RWPE2 (cell line): ENCODE measurements at regions not wholly inside any gene's neighbourhood (a gene's known extent, or its start where the extent isn't known, plus 50 kb on each side); places are given as distances from the start of the nearest gene placed in this dataset.

Experiments used
- ATAC-seq: fragments of 200-7000 bp; cut with Tn5 transposase; 3 replicates; pipeline ENCODE4 v1.9.1; 2021; ENCODE audit warnings: low read depth
- DNase-seq: peaks from one replicate; pipeline ENCODE4 v3.0.0-alpha.2; 2020; ENCODE audit warnings: low spot score
- H3K27ac ChIP-seq: fragments of 450-650 bp; 2 replicates; pipeline ENCODE4 v1.5.1; 2017; ENCODE audit warnings: mild to moderate bottlenecking; ENCODE audit not compliant: poor library complexity, severe bottlenecking
- H3K27me3 ChIP-seq: fragments of 250-450 bp; sonication (Bioruptor Pico); 2 replicates; pipeline ENCODE4 v1.5.1; 2021; ENCODE audit warnings: mild to moderate bottlenecking, moderate library complexity; ENCODE audit not compliant: insufficient read depth, poor library complexity, severe bottlenecking
- H3K36me3 ChIP-seq: fragments of 250-450 bp; sonication (Bioruptor Pico); 2 replicates; pipeline ENCODE4 v1.5.1; 2020; ENCODE audit warnings: low read depth, mild to moderate bottlenecking, moderate library complexity
- H3K4me1 ChIP-seq: fragments of 250-450 bp; sonication (Bioruptor Pico); 2 replicates; pipeline ENCODE4 v1.5.1; 2021; ENCODE audit warnings: mild to moderate bottlenecking, moderate library complexity; ENCODE audit not compliant: insufficient read depth, poor library complexity, severe bottlenecking
- H3K4me3 ChIP-seq: fragments of 250-450 bp; sonication (Bioruptor Pico); 2 replicates; pipeline ENCODE4 v1.5.1; 2021; ENCODE audit warnings: mild to moderate bottlenecking, moderate library complexity; ENCODE audit not compliant: severe bottlenecking
- H3K9me3 ChIP-seq: fragments of 250-450 bp; sonication (Bioruptor Pico); 2 replicates; pipeline ENCODE4 v1.5.1; 2021; ENCODE audit warnings: mild to moderate bottlenecking, moderate library complexity; ENCODE audit not compliant: severe bottlenecking
- TF ChIP-seq, protein P1 (sequence below): fragments of 450-650 bp; IDR thresholded peaks from one replicate; pipeline ENCODE4 v1.5.1; 2017; ENCODE audit warnings: mild to moderate bottlenecking, moderate library complexity; ENCODE audit not compliant: poor library complexity, severe bottlenecking

DNA sequence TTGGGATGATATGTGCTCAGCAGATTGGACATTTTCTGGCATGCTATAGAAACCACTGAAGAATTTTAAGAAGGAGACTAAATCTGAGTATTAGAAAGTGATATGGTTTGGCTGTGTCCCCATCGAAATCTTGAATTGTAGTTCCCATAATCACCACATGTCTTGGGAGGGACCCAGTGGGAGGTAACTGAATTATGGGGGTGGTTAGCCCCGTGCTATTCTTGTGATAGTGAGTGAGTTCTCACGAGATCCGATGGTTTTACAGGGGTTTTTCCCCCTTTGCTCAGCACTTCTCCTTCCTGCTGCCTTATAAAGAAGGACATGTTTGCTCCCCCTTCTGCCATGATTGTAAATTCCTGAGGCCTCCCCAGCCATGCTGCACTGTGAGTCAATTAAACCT is 535.9 kb upstream of the VRK2 start:
- no peaks in the 10 kb centered on the region for H3K27me3 ChIP-seq
- H3K4me1 ChIP-seq = no peaks in the 10 kb centered on the region
- ATAC-seq (no peak), DNase-seq (no peak)
- H3K27ac ChIP-seq = no peak overlapping the region
- H3K36me3 ChIP-seq = no peaks in the 10 kb centered on the region
- H3K4me3 ChIP-seq = no peak overlapping the region
- TF ChIP-seq, protein P1, sequence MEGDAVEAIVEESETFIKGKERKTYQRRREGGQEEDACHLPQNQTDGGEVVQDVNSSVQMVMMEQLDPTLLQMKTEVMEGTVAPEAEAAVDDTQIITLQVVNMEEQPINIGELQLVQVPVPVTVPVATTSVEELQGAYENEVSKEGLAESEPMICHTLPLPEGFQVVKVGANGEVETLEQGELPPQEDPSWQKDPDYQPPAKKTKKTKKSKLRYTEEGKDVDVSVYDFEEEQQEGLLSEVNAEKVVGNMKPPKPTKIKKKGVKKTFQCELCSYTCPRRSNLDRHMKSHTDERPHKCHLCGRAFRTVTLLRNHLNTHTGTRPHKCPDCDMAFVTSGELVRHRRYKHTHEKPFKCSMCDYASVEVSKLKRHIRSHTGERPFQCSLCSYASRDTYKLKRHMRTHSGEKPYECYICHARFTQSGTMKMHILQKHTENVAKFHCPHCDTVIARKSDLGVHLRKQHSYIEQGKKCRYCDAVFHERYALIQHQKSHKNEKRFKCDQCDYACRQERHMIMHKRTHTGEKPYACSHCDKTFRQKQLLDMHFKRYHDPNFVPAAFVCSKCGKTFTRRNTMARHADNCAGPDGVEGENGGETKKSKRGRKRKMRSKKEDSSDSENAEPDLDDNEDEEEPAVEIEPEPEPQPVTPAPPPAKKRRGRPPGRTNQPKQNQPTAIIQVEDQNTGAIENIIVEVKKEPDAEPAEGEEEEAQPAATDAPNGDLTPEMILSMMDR = no peak
- no peaks in the 10 kb centered on the region for H3K9me3 ChIP-seq

DNA sequence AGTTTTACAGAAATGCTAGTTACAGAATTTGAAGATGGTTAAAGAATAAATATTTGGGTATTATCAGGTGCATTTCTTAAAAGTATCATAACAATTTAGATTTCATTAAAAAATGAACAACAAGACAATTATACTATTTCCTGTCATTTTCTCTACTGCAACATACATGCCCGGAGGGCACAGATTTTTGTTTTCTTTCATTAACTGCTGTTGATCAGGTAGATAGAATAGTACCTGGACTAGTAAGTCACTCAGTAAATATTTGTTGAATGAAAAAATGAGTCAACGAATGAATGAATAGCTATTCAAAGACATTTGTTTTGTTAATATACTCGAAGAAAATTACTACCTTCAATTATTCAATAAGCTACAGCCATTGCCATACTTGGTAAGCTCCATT is 531.2 kb upstream of the VRK2 start:
- no peak for ATAC-seq

DNA sequence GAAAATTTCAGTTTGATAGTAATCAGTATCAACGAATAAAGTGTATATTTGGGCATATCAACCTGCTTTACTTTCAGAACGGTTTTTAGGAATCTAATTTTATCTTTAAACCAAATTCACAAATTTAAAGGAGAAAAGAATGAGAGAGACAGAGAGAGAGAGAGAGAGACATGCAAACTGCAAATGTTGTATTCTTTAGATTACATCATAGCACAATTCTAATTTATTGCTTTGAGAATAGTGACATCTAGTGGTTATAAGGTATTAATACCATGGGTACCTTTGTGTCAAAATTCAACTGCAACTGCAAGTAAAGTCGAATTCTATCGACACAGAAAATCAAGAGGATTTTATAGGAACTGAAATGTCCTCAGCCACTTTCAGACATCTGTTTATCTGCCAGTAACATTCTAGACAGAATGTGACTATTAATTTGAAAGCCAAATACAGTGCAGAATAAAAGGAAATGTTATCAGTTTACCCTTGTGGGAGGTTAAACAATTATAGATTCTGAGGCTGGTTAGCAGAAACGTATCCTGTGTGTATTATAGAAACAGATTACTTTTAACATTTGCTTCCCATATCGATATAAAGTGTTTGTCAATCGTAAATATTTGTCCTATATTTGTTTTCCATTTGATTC is 529.8 kb upstream of the VRK2 start:
- TF ChIP-seq, protein P1 = peak; percentile 71
- H3K4me3 ChIP-seq = no peak overlapping the region
- no peaks in the 10 kb centered on the region for H3K4me1 ChIP-seq
- H3K9me3 ChIP-seq = no peaks in the 10 kb centered on the region
- DNase-seq (no peak), ATAC-seq (0 out of 3 replicates have a peak, but pooled peaks have one; percentile 35)
- no peaks in the 10 kb centered on the region for H3K36me3 ChIP-seq
- H3K27me3 ChIP-seq = peaks cover 3% of the 10 kb centered on the region
- H3K27ac ChIP-seq = no peak overlapping the region

More for the DNA sequence above, 531.2 kb upstream of the VRK2 start:
- H3K4me1 ChIP-seq = no peaks in the 10 kb centered on the region
- no peaks in the 10 kb centered on the region for H3K9me3 ChIP-seq
- DNase-seq = no peak
- TF ChIP-seq, protein P1 = no peak
- peaks cover 3% of the 10 kb centered on the region for H3K27me3 ChIP-seq
- no peak overlapping the region for H3K4me3 ChIP-seq
- no peak overlapping the region for H3K27ac ChIP-seq
- no peaks in the 10 kb centered on the region for H3K36me3 ChIP-seq

GRCh38 chr2:57523304-57523703 is 523.3 kb upstream of the VRK2 start:
- H3K4me1 ChIP-seq = no peaks in the 10 kb centered on the region
- H3K9me3 ChIP-seq = no peaks in the 10 kb centered on the region
- no peak for ATAC-seq
- TF ChIP-seq, protein P1 = no peak
- DNase-seq = no peak
- H3K4me3 ChIP-seq = no peak overlapping the region
- H3K27me3 ChIP-seq = no peaks in the 10 kb centered on the region
- no peak overlapping the region for H3K27ac ChIP-seq
- H3K36me3 ChIP-seq = no peaks in the 10 kb centered on the region

GRCh38 chr2:57527685-57528084 is 518.9 kb upstream of the VRK2 start:
- ATAC-seq (no peak), DNase-seq (no peak)
- Histone ChIP-seq H3K27me3 (no peaks in the 10 kb centered on the region), H3K4me3 (no peak overlapping the region), H3K27ac (no peak overlapping the region), H3K4me1 (no peaks in the 10 kb centered on the region), H3K9me3 (no peaks in the 10 kb centered on the region), H3K36me3 (no peaks in the 10 kb centered on the region)
- TF ChIP-seq, protein P1 = no peak
